Tibial artery (tissue), 4 donors: ENCODE measurements at regions not wholly inside any gene's neighbourhood (a gene's known extent, or its start where the extent isn't known, plus 50 kb on each side); places are given as distances from the start of the nearest gene placed in this dataset.

Experiments used
- DNase-seq, 2 donors: peaks; one replicate each; pipeline ENCODE4 v3.0.0-alpha.2; 2019
- H3K27ac ChIP-seq, 2 donors: fragments of 200-600 bp; sonication (generic) in 1 of 2; 1 replicate in 1 of 2; 2 replicates in 1 of 2; pipeline ENCODE4 v1.5.1; 2018 to 2019; ENCODE audit warnings: mild to moderate bottlenecking in 1 of 2
- H3K27me3 ChIP-seq, 2 donors: fragments of 200-600 bp; sonication (generic) in 1 of 2; one replicate each; pipeline versions ENCODE4 v1.5.1 to v1.6.0; 2016 to 2019
- H3K36me3 ChIP-seq, 3 donors: fragments of 200-600 bp; sonication (generic) in 2 of 3; one replicate each; pipeline ENCODE4 v1.5.1; 2016 to 2019; ENCODE audit warnings: mild to moderate bottlenecking in 2 of 3
- H3K4me1 ChIP-seq, 4 donors: fragments of 200-600 bp; sonication (generic) in 2 of 4; 1 replicate in 3 of 4; 2 replicates in 1 of 4; pipeline ENCODE4 v1.5.1; 2016 to 2019
- H3K4me3 ChIP-seq, 2 donors: fragments of 200-600 bp; sonication (generic) in 1 of 2; 1 replicate in 1 of 2; 2 replicates in 1 of 2; pipeline ENCODE4 v1.5.1; 2018 to 2019; ENCODE audit warnings: mild to moderate bottlenecking in 2 of 2
- H3K9me3 ChIP-seq, 3 donors: fragments of 200-600 bp; sonication (generic) in 1 of 3; one replicate each; pipeline ENCODE4 v1.5.1; 2016 to 2019
- CTCF ChIP-seq, 2 experiments: fragments of 200-600 bp in 1 of 2; fragments of 450-650 bp in 1 of 2; IDR thresholded peaks; one replicate each; pipeline ENCODE4 v1.5.1; 2017 to 2019; ENCODE audit warnings: antibody characterized with exemption in 2 of 2, mild to moderate bottlenecking in 1 of 2, moderate library complexity in 1 of 2
- intact Hi-C: fragments of 100-400 bp; cut with DNase I; formaldehyde crosslinking; loops from one replicate; pipeline ENCODE4 v1.15.0; 2023; ENCODE audit warnings: low total_unique reads

DNA sequence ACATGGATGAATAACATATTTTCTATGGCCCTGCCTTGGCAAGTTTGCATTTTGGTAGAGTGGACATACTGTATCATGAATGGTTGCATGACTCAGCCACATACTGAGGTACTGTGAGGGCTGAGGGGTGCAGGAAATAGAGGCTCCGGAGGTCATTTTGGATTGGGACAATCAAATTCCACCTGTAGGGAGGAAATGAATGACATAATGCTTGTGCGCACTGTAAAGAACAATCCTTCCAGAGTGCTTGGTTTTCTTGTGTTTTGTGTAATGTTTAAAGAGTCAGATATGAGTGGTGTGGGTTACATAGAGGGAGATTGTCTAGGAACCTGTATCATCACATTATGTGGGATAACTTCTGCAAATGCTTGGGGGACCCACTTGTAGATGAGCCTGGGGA, 329.9 kb upstream of the PROX1 start:
- no peak for DNase-seq
- intact Hi-C loops, result no loop called here

DNA sequence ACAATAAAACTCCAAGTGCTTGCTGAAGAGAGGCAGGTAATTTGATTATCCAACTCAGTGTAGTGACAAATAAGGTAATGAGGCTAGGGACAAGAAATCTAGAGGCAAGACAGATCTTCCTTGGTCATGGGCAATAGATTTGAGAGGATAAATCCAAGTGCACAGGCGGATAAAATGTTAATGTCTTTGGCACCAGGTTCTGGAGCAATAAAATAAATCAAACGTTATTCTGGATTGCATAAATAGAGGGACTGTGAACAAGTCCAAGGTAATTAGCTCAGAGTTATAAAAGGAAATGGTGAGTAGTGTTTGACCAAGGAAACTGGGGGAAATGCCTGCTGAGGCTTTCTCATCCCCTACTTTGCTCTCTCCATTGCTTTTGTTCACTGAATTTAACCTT, 329.3 kb upstream of the PROX1 start:
- DNase-seq, result no peak
- Histone ChIP-seq H3K27ac (no peak overlapping the region), H3K4me1 (no peaks in the 10 kb centered on the region), H3K4me3 (no peak overlapping the region), H3K9me3 (no peaks in the 10 kb centered on the region), H3K36me3 (no peaks in the 10 kb centered on the region), H3K27me3 (no peaks in the 10 kb centered on the region)
- intact Hi-C loops, result no loop called here
- no peak for TF ChIP-seq CTCF (IDR thresholded peaks at IDR 0.05)

More for the DNA sequence above, 329.9 kb upstream of the PROX1 start:
- no peak overlapping the region for H3K4me3 ChIP-seq
- no peaks in the 10 kb centered on the region for H3K9me3 ChIP-seq
- H3K27me3 ChIP-seq, result no peaks in the 10 kb centered on the region
- no peak for TF ChIP-seq CTCF (IDR thresholded peaks at IDR 0.05)
- H3K4me1 ChIP-seq, result no peaks in the 10 kb centered on the region
- no peaks in the 10 kb centered on the region for H3K36me3 ChIP-seq
- no peak overlapping the region for H3K27ac ChIP-seq

GRCh38 chr1:213659580-213660547, 327.9 kb upstream of the PROX1 start:
- no peaks in the 10 kb centered on the region for H3K27me3 ChIP-seq
- no peaks in the 10 kb centered on the region for H3K4me1 ChIP-seq
- no peak for TF ChIP-seq CTCF (IDR thresholded peaks at IDR 0.05)
- H3K27ac ChIP-seq, result no peak overlapping the region
- no peak for DNase-seq
- no peaks in the 10 kb centered on the region for H3K36me3 ChIP-seq
- no peak overlapping the region for H3K4me3 ChIP-seq
- H3K9me3 ChIP-seq, result no peaks in the 10 kb centered on the region
- intact Hi-C loops, result no loop called here

GRCh38 chr1:213661302-213661701, 326.5 kb upstream of the PROX1 start:
- TF ChIP-seq CTCF (IDR thresholded peaks at IDR 0.05), result no peak
- no peak overlapping the region for H3K4me3 ChIP-seq
- H3K4me1 ChIP-seq, result no peaks in the 10 kb centered on the region
- intact Hi-C loops, result no loop called here
- H3K27ac ChIP-seq, result no peak overlapping the region
- H3K27me3 ChIP-seq, result no peaks in the 10 kb centered on the region
- no peaks in the 10 kb centered on the region for H3K9me3 ChIP-seq
- DNase-seq, result no peak
- no peaks in the 10 kb centered on the region for H3K36me3 ChIP-seq

DNA sequence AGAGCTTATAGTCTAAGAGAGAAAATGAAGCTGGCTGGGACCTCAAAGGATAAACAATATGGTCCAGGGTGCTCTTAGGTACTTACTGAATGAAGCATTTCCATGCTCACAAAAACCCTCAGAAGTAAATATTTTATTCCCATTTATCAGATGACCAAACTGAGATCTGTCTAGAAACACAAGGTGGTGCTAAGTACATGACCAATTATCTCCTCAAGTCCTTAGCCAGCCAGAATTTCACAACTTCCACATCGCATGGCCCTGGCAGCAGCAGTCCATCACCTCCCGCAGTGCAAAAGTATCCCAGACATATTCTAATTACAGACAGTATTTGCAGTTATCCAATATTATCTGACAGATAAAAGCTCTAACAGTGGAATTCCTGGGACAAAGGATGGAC, 321.7 kb upstream of the PROX1 start:
- DNase-seq, result no peak
- Histone ChIP-seq H3K36me3 (no peaks in the 10 kb centered on the region), H3K27ac (no peak overlapping the region), H3K9me3 (no peaks in the 10 kb centered on the region), H3K4me3 (no peak overlapping the region), H3K27me3 (no peaks in the 10 kb centered on the region), H3K4me1 (no peaks in the 10 kb centered on the region)
- TF ChIP-seq CTCF (IDR thresholded peaks at IDR 0.05), result no peak
- intact Hi-C loops, result no loop called here
